Fibroblast of mammary gland (primary cell): ENCODE measurements at regions not wholly inside any gene's neighbourhood (a gene's known extent, or its start where the extent isn't known, plus 50 kb on each side); places are given as distances from the start of the nearest gene placed in this dataset.

Experiments used
- DNase-seq: peaks from one replicate; pipeline ENCODE4 v3.0.0-alpha.2; 2010; ENCODE audit warnings: low read depth
- H3K4me3 ChIP-seq: 2 replicates; pipeline ENCODE4 v1.5.1; 2011; ENCODE audit warnings: low read depth, mild to moderate bottlenecking, low read length, moderate library complexity; ENCODE audit not compliant: control insufficient read depth
- CTCF ChIP-seq: conservative IDR thresholded peaks from 2 replicates; pipeline ENCODE4 v1.5.1; 2011; ENCODE audit warnings: low read depth, low read length, inconsistent platforms; ENCODE audit not compliant: control insufficient read depth, insufficient read depth

- no peak for TF ChIP-seq CTCF
- no peak overlapping the region for H3K4me3 ChIP-seq
- no peak for DNase-seq
Measured at GRCh38 chr10:33496096-33496495, 161.6 kb upstream of the NRP1 start.

- H3K4me3 ChIP-seq, result no peak overlapping the region
- no peak for TF ChIP-seq CTCF
- no peak for DNase-seq
Measured at GRCh38 chr10:33494694-33495265, 160.3 kb upstream of the NRP1 start.

GRCh38 chr10:33493978-33494377, 159.5 kb upstream of the NRP1 start:
- TF ChIP-seq CTCF, result no peak
- no peak for DNase-seq
- H3K4me3 ChIP-seq, result no peak overlapping the region

GRCh38 chr10:33493497-33493896, 159.0 kb upstream of the NRP1 start:
- DNase-seq, result no peak
- H3K4me3 ChIP-seq, result no peak overlapping the region
- TF ChIP-seq CTCF, result no peak

- peak; percentile 34 for DNase-seq
- TF ChIP-seq CTCF, result no peak
- H3K4me3 ChIP-seq, result no peak overlapping the region
Measured at GRCh38 chr10:33492701-33493345, 158.4 kb upstream of the NRP1 start.

GRCh38 chr10:33489501-33490176, 155.2 kb upstream of the NRP1 start:
- no peak for TF ChIP-seq CTCF
- H3K4me3 ChIP-seq, result no peak overlapping the region
- DNase-seq, result peak; percentile 40
